T-helper 9 cell (primary cell): ENCODE measurements at regions not wholly inside any gene's neighbourhood (a gene's known extent, or its start where the extent isn't known, plus 50 kb on each side); places are given as distances from the start of the nearest gene placed in this dataset.
"Not testable (repeated sequence)": the region's sequence is repeated elsewhere in the genome, so short reads cannot be mapped to it uniquely, and the experiment has no call there.

Experiments used
- DNase-seq: peaks from one replicate; pipeline ENCODE4 v3.0.0-alpha.2; 2020

- no peak for DNase-seq
Measured at GRCh38 chr3:101950985-101951733, 101.8 kb downstream of the NFKBIZ start.

- DNase-seq = no peak
Measured at GRCh38 chr3:101954361-101954760, 105.0 kb downstream of the NFKBIZ start.

GRCh38 chr3:101954936-101955335 lies 105.6 kb downstream of the NFKBIZ start:
- DNase-seq = no peak

- no peak for DNase-seq
Measured at GRCh38 chr3:101962055-101962454, 112.7 kb downstream of the NFKBIZ start.

- DNase-seq = no peak
Measured at GRCh38 chr3:101963902-101964362, 114.6 kb downstream of the NFKBIZ start.

GRCh38 chr3:101964861-101965260 lies 115.5 kb downstream of the NFKBIZ start:
- DNase-seq = no peak

- DNase-seq = no peak
Measured at GRCh38 chr3:101966226-101966625, 116.9 kb downstream of the NFKBIZ start.

GRCh38 chr3:101970212-101970611 lies 120.9 kb downstream of the NFKBIZ start:
- no peak for DNase-seq

GRCh38 chr3:101970905-101971304 lies 121.6 kb downstream of the NFKBIZ start:
- DNase-seq = no peak

GRCh38 chr3:101972430-101973162 lies 123.3 kb downstream of the NFKBIZ start:
- DNase-seq = no peak

GRCh38 chr3:101973163-101973505 lies 123.8 kb downstream of the NFKBIZ start:
- DNase-seq = no peak

GRCh38 chr3:101975415-101975814 lies 126.1 kb downstream of the NFKBIZ start:
- DNase-seq = not testable (repeated sequence)

- no peak for DNase-seq
Measured at GRCh38 chr3:101976473-101976872, 127.2 kb downstream of the NFKBIZ start.

- no peak for DNase-seq
Measured at GRCh38 chr3:101978348-101978747, 129.0 kb downstream of the NFKBIZ start.

- no peak for DNase-seq
Measured at GRCh38 chr3:101979033-101979432, 129.7 kb downstream of the NFKBIZ start.

- no peak for DNase-seq
Measured at GRCh38 chr3:101984356-101984755, 135.0 kb downstream of the NFKBIZ start.

- no peak for DNase-seq
Measured at GRCh38 chr3:101988596-101988995, 139.3 kb downstream of the NFKBIZ start.

GRCh38 chr3:101989578-101990200 lies 140.4 kb downstream of the NFKBIZ start:
- DNase-seq = no peak

GRCh38 chr3:101992863-101993262 lies 143.5 kb downstream of the NFKBIZ start:
- DNase-seq = no peak

- DNase-seq = no peak
Measured at GRCh38 chr3:101994386-101994785, 145.1 kb downstream of the NFKBIZ start.

GRCh38 chr3:101995371-101996046 lies 146.2 kb downstream of the NFKBIZ start:
- DNase-seq = no peak

GRCh38 chr3:101996832-101997231 lies 147.5 kb downstream of the NFKBIZ start:
- DNase-seq = no peak

GRCh38 chr3:101998256-101998926 lies 149.1 kb downstream of the NFKBIZ start:
- DNase-seq = no peak
